ENCODE measurements at regions not wholly inside any gene's neighbourhood (a gene's known extent, or its start where the extent isn't known, plus 50 kb on each side); places are given as distances from the start of the nearest gene placed in this dataset.

DNA sequence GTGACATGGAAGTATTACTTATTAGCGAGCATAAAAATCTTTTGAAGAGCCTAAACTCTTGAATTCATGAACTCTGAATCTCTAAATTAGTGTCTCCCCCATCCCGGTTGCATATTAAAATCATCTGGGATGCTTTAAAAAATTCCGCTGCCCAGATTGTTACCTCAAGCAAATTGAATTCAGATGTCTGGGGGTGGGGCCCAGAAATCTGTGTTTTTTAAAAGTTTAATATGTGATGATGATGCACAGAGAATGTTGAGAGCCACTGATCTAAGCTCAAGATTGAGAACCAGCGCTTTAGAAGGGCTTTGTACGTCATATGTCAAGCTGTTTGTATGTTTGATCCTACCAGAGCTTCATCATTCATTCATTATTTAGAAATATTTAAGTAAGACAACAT is 446.8 kb downstream of the NUF2 start:
- TF ChIP-seq CEBPB (IDR thresholded peaks at IDR 0.05), result no peak
- no peak for TF ChIP-seq RAD21 (IDR thresholded peaks at IDR 0.05; ENCODE audit: low read depth)
- TF ChIP-seq, protein P1, sequence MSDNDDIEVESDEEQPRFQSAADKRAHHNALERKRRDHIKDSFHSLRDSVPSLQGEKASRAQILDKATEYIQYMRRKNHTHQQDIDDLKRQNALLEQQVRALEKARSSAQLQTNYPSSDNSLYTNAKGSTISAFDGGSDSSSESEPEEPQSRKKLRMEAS (IDR thresholded peaks at IDR 0.05), result no peak
- no peak for TF ChIP-seq EGR1 (IDR thresholded peaks at IDR 0.05)
- no peak for TF ChIP-seq TCF12 (IDR thresholded peaks at IDR 0.05; ENCODE audit: low read depth)
- no peak for TF ChIP-seq ZBTB7A (IDR thresholded peaks at IDR 0.05; ENCODE audit: low read depth)
- no peak for TF ChIP-seq TEAD4 (IDR thresholded peaks at IDR 0.05)
- TF ChIP-seq EP300 (IDR thresholded peaks at IDR 0.05; ENCODE audit: borderline replicate concordance), result no peak
- TF ChIP-seq, protein P2, sequence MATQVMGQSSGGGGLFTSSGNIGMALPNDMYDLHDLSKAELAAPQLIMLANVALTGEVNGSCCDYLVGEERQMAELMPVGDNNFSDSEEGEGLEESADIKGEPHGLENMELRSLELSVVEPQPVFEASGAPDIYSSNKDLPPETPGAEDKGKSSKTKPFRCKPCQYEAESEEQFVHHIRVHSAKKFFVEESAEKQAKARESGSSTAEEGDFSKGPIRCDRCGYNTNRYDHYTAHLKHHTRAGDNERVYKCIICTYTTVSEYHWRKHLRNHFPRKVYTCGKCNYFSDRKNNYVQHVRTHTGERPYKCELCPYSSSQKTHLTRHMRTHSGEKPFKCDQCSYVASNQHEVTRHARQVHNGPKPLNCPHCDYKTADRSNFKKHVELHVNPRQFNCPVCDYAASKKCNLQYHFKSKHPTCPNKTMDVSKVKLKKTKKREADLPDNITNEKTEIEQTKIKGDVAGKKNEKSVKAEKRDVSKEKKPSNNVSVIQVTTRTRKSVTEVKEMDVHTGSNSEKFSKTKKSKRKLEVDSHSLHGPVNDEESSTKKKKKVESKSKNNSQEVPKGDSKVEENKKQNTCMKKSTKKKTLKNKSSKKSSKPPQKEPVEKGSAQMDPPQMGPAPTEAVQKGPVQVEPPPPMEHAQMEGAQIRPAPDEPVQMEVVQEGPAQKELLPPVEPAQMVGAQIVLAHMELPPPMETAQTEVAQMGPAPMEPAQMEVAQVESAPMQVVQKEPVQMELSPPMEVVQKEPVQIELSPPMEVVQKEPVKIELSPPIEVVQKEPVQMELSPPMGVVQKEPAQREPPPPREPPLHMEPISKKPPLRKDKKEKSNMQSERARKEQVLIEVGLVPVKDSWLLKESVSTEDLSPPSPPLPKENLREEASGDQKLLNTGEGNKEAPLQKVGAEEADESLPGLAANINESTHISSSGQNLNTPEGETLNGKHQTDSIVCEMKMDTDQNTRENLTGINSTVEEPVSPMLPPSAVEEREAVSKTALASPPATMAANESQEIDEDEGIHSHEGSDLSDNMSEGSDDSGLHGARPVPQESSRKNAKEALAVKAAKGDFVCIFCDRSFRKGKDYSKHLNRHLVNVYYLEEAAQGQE (IDR thresholded peaks at IDR 0.05; ENCODE audit: low read depth), result no peak
- no peak for TF ChIP-seq TAF1 (IDR thresholded peaks at IDR 0.05; ENCODE audit: low read depth)
- TF ChIP-seq FOXM1 (IDR thresholded peaks at IDR 0.05; ENCODE audit: borderline replicate concordance, low read depth), result no peak
- no peak for TF ChIP-seq USF1 (IDR thresholded peaks at IDR 0.05)
- TF ChIP-seq YY1 (IDR thresholded peaks at IDR 0.05; ENCODE audit: low read depth), result no peak
- TF ChIP-seq NFIC (IDR thresholded peaks at IDR 0.05), result no peak
- no peak for TF ChIP-seq CREB1 (IDR thresholded peaks at IDR 0.05; ENCODE audit: low read depth)

DNA sequence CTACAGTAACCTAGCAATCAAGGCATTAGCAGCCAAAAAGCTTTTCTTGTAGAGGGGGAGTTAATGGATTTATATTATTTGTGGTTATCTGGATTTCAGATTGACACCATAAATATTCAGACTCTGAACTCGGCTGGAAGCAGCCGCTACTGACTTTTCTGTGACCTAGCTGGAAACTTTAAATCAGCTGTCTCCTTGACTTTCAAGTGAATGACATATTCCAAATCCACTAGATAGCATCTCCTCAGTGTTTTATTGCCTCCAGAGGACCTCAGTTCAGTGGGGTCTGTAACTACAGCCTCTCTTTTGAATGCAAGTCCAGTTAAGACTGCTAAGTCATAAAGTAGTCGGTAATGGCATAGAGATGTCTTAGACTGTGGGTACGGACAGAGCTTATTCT is 448.5 kb downstream of the NUF2 start:
- TF ChIP-seq TEAD4 (IDR thresholded peaks at IDR 0.05) (no peak), YY1 (IDR thresholded peaks at IDR 0.05; ENCODE audit: low read depth) (no peak), CREB1 (IDR thresholded peaks at IDR 0.05; ENCODE audit: low read depth) (no peak), ZBTB7A (IDR thresholded peaks at IDR 0.05; ENCODE audit: low read depth) (no peak), FOXM1 (IDR thresholded peaks at IDR 0.05; ENCODE audit: borderline replicate concordance, low read depth) (no peak), TAF1 (IDR thresholded peaks at IDR 0.05; ENCODE audit: low read depth) (no peak), TCF12 (IDR thresholded peaks at IDR 0.05; ENCODE audit: low read depth) (no peak), USF1 (IDR thresholded peaks at IDR 0.05) (no peak), RAD21 (IDR thresholded peaks at IDR 0.05; ENCODE audit: low read depth) (no peak), EP300 (IDR thresholded peaks at IDR 0.05; ENCODE audit: borderline replicate concordance) (no peak), NFIC (IDR thresholded peaks at IDR 0.05) (no peak), EGR1 (IDR thresholded peaks at IDR 0.05) (no peak), CEBPB (IDR thresholded peaks at IDR 0.05) (no peak)
- TF ChIP-seq, protein P2 (IDR thresholded peaks at IDR 0.05; ENCODE audit: low read depth), result no peak
- TF ChIP-seq, protein P1 (IDR thresholded peaks at IDR 0.05), result no peak

DNA sequence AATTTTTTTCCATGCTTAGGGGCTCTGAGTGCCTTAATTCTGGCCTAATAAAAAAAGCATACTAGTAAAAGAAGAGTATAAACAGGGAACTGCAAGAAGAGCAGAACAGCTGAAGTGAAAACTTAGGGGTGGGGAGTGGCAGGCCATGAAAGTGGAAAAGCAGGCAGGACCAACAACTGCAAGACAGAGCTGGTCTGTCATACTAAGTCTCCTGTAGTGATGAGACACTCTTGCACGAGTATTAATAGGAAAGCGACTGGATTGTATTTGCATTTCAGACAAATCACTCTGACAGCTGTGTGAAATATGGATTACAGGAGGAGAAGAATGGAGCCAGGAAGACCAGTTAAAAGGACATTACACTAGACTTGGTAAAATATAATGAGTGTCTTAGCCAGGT is 449.9 kb downstream of the NUF2 start:
- no peak for TF ChIP-seq EGR1 (IDR thresholded peaks at IDR 0.05)

GRCh38 chr1:163772246-163772645 is 450.5 kb downstream of the NUF2 start:
- no peak for TF ChIP-seq ZBTB7A (IDR thresholded peaks at IDR 0.05; ENCODE audit: low read depth)

GRCh38 chr1:163773396-163773795 is 451.6 kb downstream of the NUF2 start:
- TF ChIP-seq EGR1 (IDR thresholded peaks at IDR 0.05) (no peak), FOXM1 (IDR thresholded peaks at IDR 0.05; ENCODE audit: borderline replicate concordance, low read depth) (no peak), USF1 (IDR thresholded peaks at IDR 0.05) (no peak), ZBTB7A (IDR thresholded peaks at IDR 0.05; ENCODE audit: low read depth) (no peak), YY1 (IDR thresholded peaks at IDR 0.05; ENCODE audit: low read depth) (no peak), CEBPB (IDR thresholded peaks at IDR 0.05) (no peak), TEAD4 (IDR thresholded peaks at IDR 0.05) (no peak), TCF12 (IDR thresholded peaks at IDR 0.05; ENCODE audit: low read depth) (no peak), TAF1 (IDR thresholded peaks at IDR 0.05; ENCODE audit: low read depth) (no peak), EP300 (IDR thresholded peaks at IDR 0.05; ENCODE audit: borderline replicate concordance) (no peak), NFIC (IDR thresholded peaks at IDR 0.05) (no peak)
- TF ChIP-seq, protein P2 (IDR thresholded peaks at IDR 0.05; ENCODE audit: low read depth), result no peak
- TF ChIP-seq, protein P1 (IDR thresholded peaks at IDR 0.05), result no peak
